WTC11 (cell line): ENCODE measurements at regions not wholly inside any gene's neighbourhood (a gene's known extent, or its start where the extent isn't known, plus 50 kb on each side); places are given as distances from the start of the nearest gene placed in this dataset.

Source experiments
- ATAC-seq: fragments of 200-7000 bp; cut with Tn5 transposase; 2 replicates; pipeline ENCODE4 v1.10.0; 2021; ENCODE audit warnings: mild to moderate bottlenecking, moderate library complexity
- CTCF ChIA-PET: fragments of 300-600 bp; sonication (Branson Sonifier 250); formaldehyde crosslinking; loops from one replicate; lab custom pipeline; 2021; ENCODE audit warnings: antibody characterized with exemption; lab: Charles Lee
- POLR2A ChIA-PET: fragments of 350-600 bp; sonication (Branson Sonifier 250); formaldehyde crosslinking; loops from one replicate; lab custom pipeline; 2021; ENCODE audit warnings: antibody characterized with exemption; lab: Charles Lee
- DNase-seq: peaks from one replicate; pipeline ENCODE4 v3.0.0; 2021; ENCODE audit warnings: low spot score
- H3K27ac Mint-ChIP-seq: 2 replicates; pipeline ENCODE4 v1.8.0; 2021; ENCODE audit warnings: mixed read lengths
- H3K27me3 Mint-ChIP-seq: 2 replicates; pipeline ENCODE4 v1.8.0; 2021; ENCODE audit warnings: low read depth, mild to moderate bottlenecking, moderate library complexity, mixed read lengths
- H3K36me3 Mint-ChIP-seq: 2 replicates; pipeline ENCODE4 v1.8.0; 2021; ENCODE audit warnings: mixed read lengths
- H3K4me1 Mint-ChIP-seq: 2 replicates; pipeline ENCODE4 v1.8.0; 2022; ENCODE audit warnings: mixed read lengths
- H3K4me3 Mint-ChIP-seq: 2 replicates; pipeline ENCODE4 v1.8.0; 2021; ENCODE audit warnings: mild to moderate bottlenecking, moderate library complexity, mixed read lengths
- H3K9me3 Mint-ChIP-seq: 2 replicates; pipeline ENCODE4 v1.8.0; 2021; ENCODE audit warnings: mixed read lengths
- ATF1 ChIP-seq: sonication (generic); formaldehyde crosslinking; IDR thresholded peaks from 2 replicates; pipeline ENCODE4 v1.8.1; 2023; ENCODE audit warnings: mild to moderate bottlenecking, moderate library complexity, missing genetic modification reagents
- CREM ChIP-seq: sonication (generic); formaldehyde crosslinking; IDR thresholded peaks from 2 replicates; pipeline ENCODE4 v1.8.1; 2022; ENCODE audit warnings: mild to moderate bottlenecking, missing genetic modification reagents, moderate library complexity
- FOXP1 ChIP-seq: sonication (generic); formaldehyde crosslinking; IDR thresholded peaks from 2 replicates; pipeline ENCODE4 v1.8.0; 2022; ENCODE audit warnings: missing genetic modification reagents, mild to moderate bottlenecking, moderate library complexity, borderline replicate concordance
- GABPB1 ChIP-seq: sonication (generic); formaldehyde crosslinking; IDR thresholded peaks from 2 replicates; pipeline ENCODE4 v1.8.1; 2023; ENCODE audit warnings: mild to moderate bottlenecking, missing genetic modification reagents
- GRHL2 ChIP-seq: fragments of 250-450 bp; sonication (Bioruptor Pico); IDR thresholded peaks from 2 replicates; pipeline ENCODE4 v1.8.0; 2022; ENCODE audit warnings: mild to moderate bottlenecking, moderate library complexity; ENCODE audit not compliant: insufficient replicate concordance, severe bottlenecking
- JAZF1 ChIP-seq: fragments of 250-450 bp; sonication (Bioruptor Pico); IDR thresholded peaks from 2 replicates; pipeline ENCODE4 v1.9.0; 2021; ENCODE audit warnings: moderate library complexity, mild to moderate bottlenecking, inconsistent platforms
- NR1H2 ChIP-seq: sonication (generic); formaldehyde crosslinking; IDR thresholded peaks from 2 replicates; pipeline ENCODE4 v1.9.0; 2021; ENCODE audit warnings: mild to moderate bottlenecking, moderate library complexity, missing genetic modification reagents
- NR3C1 ChIP-seq: sonication (generic); formaldehyde crosslinking; conservative IDR thresholded peaks from 2 replicates; pipeline ENCODE4 v1.8.1; 2023; ENCODE audit warnings: low read depth, mild to moderate bottlenecking, missing genetic modification reagents
- OVOL2 ChIP-seq: fragments of 250-450 bp; sonication (Bioruptor Pico); IDR thresholded peaks from 2 replicates; pipeline ENCODE4 v1.9.0; 2021; ENCODE audit warnings: mild to moderate bottlenecking, borderline replicate concordance
- RORB ChIP-seq: fragments of 250-450 bp; sonication (Bioruptor Pico); IDR thresholded peaks from 2 replicates; pipeline ENCODE4 v1.9.0; 2021; ENCODE audit warnings: mild to moderate bottlenecking
- TEAD4 ChIP-seq: sonication (generic); formaldehyde crosslinking; IDR thresholded peaks from 2 replicates; pipeline ENCODE4 v1.8.0; 2022; ENCODE audit warnings: mild to moderate bottlenecking, missing genetic modification reagents
- TP53 ChIP-seq: sonication (generic); formaldehyde crosslinking; IDR thresholded peaks from 2 replicates; pipeline ENCODE4 v1.8.1; 2023; ENCODE audit warnings: mild to moderate bottlenecking, missing genetic modification reagents
- ZNF219 ChIP-seq: sonication (generic); formaldehyde crosslinking; IDR thresholded peaks from 2 replicates; pipeline ENCODE4 v1.8.0; 2023; ENCODE audit warnings: missing genetic modification reagents, mild to moderate bottlenecking, borderline replicate concordance
- ZNF671 ChIP-seq: fragments of 250-450 bp; sonication (Bioruptor Pico); IDR thresholded peaks from 2 replicates; pipeline ENCODE4 v1.8.0; 2021; ENCODE audit warnings: mild to moderate bottlenecking
- TF ChIP-seq, protein P1 (sequence below): fragments of 250-450 bp; sonication (Bioruptor Pico); IDR thresholded peaks from 2 replicates; pipeline ENCODE4 v1.8.0; 2021; ENCODE audit warnings: mild to moderate bottlenecking
- TF ChIP-seq, protein P2 (sequence below): fragments of 250-450 bp; sonication (Bioruptor Pico); IDR thresholded peaks from 2 replicates; pipeline ENCODE4 v1.9.0; 2021; ENCODE audit warnings: mild to moderate bottlenecking, borderline replicate concordance
- TF ChIP-seq, protein P3 (sequence below): sonication (generic); formaldehyde crosslinking; IDR thresholded peaks from 2 replicates; pipeline ENCODE4 v1.8.0; 2022; ENCODE audit warnings: missing genetic modification reagents
- TF ChIP-seq, protein P4 (sequence below): sonication (generic); formaldehyde crosslinking; IDR thresholded peaks from 2 replicates; pipeline ENCODE4 v1.8.0; 2022; ENCODE audit warnings: mild to moderate bottlenecking, missing genetic modification reagents
- TF ChIP-seq, protein P5 (sequence below): sonication (generic); formaldehyde crosslinking; IDR thresholded peaks from 2 replicates; pipeline ENCODE4 v1.8.1; 2023; ENCODE audit warnings: mild to moderate bottlenecking, missing genetic modification reagents, borderline replicate concordance
- TF ChIP-seq, protein P6 (sequence below): sonication (generic); formaldehyde crosslinking; IDR thresholded peaks from 2 replicates; pipeline ENCODE4 v1.8.1; 2022; ENCODE audit warnings: low read depth, missing genetic modification reagents, borderline replicate concordance

DNA sequence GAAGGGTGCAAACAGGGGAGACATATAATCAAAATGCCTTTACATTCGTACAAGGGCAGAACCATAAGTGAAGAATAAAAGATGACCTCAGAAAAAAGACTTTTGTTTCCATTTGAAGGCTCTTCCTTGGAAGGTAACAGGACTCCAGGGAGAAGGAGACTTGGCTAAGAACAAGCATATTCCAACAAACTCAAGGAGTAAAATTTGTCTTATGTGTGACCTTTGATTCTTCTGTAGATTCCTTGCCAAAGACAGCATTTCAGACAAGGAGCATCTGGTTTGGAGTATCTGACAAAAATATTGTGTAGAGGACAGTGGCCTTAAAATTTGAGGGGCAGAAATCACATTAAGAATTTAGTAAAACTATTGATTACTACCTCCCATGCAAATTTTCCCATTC lies 991.9 kb downstream of the FLRT2 start:
- Mint-ChIP-seq H3K27me3 (no peaks in the 10 kb centered on the region), H3K36me3 (no peaks in the 10 kb centered on the region), H3K27ac (no peak overlapping the region), H3K9me3 (no peaks in the 10 kb centered on the region), H3K4me1 (no peaks in the 10 kb centered on the region), H3K4me3 (no peak overlapping the region)
- ChIA-PET POLR2A (no interaction called here), CTCF (no interaction called here)
- ATAC-seq: no peak
- no peak for DNase-seq
- TF ChIP-seq OVOL2 (CRISPR knock-in tag) (no peak), CREM (CRISPR knock-in tag) (no peak), ATF1 (CRISPR knock-in tag) (no peak), ZNF671 (CRISPR knock-in tag) (no peak), GRHL2 (no peak), JAZF1 (CRISPR knock-in tag) (no peak), NR3C1 (CRISPR knock-in tag) (no peak), FOXP1 (no peak), TP53 (CRISPR knock-in tag) (no peak), TEAD4 (CRISPR knock-in tag) (no peak), NR1H2 (no peak), ZNF219 (CRISPR knock-in tag) (no peak), GABPB1 (CRISPR knock-in tag) (no peak), RORB (CRISPR knock-in tag) (no peak)
- TF ChIP-seq, protein P1, sequence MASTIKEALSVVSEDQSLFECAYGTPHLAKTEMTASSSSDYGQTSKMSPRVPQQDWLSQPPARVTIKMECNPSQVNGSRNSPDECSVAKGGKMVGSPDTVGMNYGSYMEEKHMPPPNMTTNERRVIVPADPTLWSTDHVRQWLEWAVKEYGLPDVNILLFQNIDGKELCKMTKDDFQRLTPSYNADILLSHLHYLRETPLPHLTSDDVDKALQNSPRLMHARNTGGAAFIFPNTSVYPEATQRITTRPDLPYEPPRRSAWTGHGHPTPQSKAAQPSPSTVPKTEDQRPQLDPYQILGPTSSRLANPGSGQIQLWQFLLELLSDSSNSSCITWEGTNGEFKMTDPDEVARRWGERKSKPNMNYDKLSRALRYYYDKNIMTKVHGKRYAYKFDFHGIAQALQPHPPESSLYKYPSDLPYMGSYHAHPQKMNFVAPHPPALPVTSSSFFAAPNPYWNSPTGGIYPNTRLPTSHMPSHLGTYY (CRISPR knock-in tag): no peak
- TF ChIP-seq, protein P2, sequence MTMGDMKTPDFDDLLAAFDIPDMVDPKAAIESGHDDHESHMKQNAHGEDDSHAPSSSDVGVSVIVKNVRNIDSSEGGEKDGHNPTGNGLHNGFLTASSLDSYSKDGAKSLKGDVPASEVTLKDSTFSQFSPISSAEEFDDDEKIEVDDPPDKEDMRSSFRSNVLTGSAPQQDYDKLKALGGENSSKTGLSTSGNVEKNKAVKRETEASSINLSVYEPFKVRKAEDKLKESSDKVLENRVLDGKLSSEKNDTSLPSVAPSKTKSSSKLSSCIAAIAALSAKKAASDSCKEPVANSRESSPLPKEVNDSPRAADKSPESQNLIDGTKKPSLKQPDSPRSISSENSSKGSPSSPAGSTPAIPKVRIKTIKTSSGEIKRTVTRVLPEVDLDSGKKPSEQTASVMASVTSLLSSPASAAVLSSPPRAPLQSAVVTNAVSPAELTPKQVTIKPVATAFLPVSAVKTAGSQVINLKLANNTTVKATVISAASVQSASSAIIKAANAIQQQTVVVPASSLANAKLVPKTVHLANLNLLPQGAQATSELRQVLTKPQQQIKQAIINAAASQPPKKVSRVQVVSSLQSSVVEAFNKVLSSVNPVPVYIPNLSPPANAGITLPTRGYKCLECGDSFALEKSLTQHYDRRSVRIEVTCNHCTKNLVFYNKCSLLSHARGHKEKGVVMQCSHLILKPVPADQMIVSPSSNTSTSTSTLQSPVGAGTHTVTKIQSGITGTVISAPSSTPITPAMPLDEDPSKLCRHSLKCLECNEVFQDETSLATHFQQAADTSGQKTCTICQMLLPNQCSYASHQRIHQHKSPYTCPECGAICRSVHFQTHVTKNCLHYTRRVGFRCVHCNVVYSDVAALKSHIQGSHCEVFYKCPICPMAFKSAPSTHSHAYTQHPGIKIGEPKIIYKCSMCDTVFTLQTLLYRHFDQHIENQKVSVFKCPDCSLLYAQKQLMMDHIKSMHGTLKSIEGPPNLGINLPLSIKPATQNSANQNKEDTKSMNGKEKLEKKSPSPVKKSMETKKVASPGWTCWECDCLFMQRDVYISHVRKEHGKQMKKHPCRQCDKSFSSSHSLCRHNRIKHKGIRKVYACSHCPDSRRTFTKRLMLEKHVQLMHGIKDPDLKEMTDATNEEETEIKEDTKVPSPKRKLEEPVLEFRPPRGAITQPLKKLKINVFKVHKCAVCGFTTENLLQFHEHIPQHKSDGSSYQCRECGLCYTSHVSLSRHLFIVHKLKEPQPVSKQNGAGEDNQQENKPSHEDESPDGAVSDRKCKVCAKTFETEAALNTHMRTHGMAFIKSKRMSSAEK (CRISPR knock-in tag): no peak
- TF ChIP-seq, protein P3, sequence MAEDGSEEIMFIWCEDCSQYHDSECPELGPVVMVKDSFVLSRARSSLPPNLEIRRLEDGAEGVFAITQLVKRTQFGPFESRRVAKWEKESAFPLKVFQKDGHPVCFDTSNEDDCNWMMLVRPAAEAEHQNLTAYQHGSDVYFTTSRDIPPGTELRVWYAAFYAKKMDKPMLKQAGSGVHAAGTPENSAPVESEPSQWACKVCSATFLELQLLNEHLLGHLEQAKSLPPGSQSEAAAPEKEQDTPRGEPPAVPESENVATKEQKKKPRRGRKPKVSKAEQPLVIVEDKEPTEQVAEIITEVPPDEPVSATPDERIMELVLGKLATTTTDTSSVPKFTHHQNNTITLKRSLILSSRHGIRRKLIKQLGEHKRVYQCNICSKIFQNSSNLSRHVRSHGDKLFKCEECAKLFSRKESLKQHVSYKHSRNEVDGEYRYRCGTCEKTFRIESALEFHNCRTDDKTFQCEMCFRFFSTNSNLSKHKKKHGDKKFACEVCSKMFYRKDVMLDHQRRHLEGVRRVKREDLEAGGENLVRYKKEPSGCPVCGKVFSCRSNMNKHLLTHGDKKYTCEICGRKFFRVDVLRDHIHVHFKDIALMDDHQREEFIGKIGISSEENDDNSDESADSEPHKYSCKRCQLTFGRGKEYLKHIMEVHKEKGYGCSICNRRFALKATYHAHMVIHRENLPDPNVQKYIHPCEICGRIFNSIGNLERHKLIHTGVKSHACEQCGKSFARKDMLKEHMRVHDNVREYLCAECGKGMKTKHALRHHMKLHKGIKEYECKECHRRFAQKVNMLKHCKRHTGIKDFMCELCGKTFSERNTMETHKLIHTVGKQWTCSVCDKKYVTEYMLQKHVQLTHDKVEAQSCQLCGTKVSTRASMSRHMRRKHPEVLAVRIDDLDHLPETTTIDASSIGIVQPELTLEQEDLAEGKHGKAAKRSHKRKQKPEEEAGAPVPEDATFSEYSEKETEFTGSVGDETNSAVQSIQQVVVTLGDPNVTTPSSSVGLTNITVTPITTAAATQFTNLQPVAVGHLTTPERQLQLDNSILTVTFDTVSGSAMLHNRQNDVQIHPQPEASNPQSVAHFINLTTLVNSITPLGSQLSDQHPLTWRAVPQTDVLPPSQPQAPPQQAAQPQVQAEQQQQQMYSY: no peak
- TF ChIP-seq, protein P4, sequence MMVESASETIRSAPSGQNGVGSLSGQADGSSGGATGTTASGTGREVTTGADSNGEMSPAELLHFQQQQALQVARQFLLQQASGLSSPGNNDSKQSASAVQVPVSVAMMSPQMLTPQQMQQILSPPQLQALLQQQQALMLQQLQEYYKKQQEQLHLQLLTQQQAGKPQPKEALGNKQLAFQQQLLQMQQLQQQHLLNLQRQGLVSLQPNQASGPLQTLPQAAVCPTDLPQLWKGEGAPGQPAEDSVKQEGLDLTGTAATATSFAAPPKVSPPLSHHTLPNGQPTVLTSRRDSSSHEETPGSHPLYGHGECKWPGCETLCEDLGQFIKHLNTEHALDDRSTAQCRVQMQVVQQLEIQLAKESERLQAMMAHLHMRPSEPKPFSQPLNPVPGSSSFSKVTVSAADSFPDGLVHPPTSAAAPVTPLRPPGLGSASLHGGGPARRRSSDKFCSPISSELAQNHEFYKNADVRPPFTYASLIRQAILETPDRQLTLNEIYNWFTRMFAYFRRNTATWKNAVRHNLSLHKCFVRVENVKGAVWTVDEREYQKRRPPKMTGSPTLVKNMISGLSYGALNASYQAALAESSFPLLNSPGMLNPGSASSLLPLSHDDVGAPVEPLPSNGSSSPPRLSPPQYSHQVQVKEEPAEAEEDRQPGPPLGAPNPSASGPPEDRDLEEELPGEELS (CRISPR knock-in tag): no peak
- TF ChIP-seq, protein P5, sequence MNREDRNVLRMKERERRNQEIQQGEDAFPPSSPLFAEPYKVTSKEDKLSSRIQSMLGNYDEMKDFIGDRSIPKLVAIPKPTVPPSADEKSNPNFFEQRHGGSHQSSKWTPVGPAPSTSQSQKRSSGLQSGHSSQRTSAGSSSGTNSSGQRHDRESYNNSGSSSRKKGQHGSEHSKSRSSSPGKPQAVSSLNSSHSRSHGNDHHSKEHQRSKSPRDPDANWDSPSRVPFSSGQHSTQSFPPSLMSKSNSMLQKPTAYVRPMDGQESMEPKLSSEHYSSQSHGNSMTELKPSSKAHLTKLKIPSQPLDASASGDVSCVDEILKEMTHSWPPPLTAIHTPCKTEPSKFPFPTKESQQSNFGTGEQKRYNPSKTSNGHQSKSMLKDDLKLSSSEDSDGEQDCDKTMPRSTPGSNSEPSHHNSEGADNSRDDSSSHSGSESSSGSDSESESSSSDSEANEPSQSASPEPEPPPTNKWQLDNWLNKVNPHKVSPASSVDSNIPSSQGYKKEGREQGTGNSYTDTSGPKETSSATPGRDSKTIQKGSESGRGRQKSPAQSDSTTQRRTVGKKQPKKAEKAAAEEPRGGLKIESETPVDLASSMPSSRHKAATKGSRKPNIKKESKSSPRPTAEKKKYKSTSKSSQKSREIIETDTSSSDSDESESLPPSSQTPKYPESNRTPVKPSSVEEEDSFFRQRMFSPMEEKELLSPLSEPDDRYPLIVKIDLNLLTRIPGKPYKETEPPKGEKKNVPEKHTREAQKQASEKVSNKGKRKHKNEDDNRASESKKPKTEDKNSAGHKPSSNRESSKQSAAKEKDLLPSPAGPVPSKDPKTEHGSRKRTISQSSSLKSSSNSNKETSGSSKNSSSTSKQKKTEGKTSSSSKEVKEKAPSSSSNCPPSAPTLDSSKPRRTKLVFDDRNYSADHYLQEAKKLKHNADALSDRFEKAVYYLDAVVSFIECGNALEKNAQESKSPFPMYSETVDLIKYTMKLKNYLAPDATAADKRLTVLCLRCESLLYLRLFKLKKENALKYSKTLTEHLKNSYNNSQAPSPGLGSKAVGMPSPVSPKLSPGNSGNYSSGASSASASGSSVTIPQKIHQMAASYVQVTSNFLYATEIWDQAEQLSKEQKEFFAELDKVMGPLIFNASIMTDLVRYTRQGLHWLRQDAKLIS: no peak
- TF ChIP-seq, protein P6, sequence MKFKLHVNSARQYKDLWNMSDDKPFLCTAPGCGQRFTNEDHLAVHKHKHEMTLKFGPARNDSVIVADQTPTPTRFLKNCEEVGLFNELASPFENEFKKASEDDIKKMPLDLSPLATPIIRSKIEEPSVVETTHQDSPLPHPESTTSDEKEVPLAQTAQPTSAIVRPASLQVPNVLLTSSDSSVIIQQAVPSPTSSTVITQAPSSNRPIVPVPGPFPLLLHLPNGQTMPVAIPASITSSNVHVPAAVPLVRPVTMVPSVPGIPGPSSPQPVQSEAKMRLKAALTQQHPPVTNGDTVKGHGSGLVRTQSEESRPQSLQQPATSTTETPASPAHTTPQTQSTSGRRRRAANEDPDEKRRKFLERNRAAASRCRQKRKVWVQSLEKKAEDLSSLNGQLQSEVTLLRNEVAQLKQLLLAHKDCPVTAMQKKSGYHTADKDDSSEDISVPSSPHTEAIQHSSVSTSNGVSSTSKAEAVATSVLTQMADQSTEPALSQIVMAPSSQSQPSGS (CRISPR knock-in tag): no peak
